ENCODE measurements at regions not wholly inside any gene's neighbourhood (a gene's known extent, or its start where the extent isn't known, plus 50 kb on each side); places are given as distances from the start of the nearest gene placed in this dataset.

- TF ChIP-seq CTCF (IDR thresholded peaks at IDR 0.05) (no peak), POLR2A (IDR thresholded peaks at IDR 0.05) (no peak)
Measured at GRCh38 chr3:110562621-110563020, 509.0 kb upstream of the NECTIN3 start.
